HG03025 (cell line): ENCODE measurements at regions not wholly inside any gene's neighbourhood (a gene's known extent, or its start where the extent isn't known, plus 50 kb on each side); places are given as distances from the start of the nearest gene placed in this dataset.
"Not testable (repeated sequence)": the region's sequence is repeated elsewhere in the genome, so short reads cannot be mapped to it uniquely, and the experiment has no call there.

Source experiments
- ATAC-seq: cut with Tn5 transposase; IDR thresholded peaks from one replicate; pipeline ENCODE4 v1.9.1; 2021; ENCODE audit warnings: mild to moderate bottlenecking, moderate library complexity; ENCODE audit not compliant: unreplicated experiment, low FRiP score

GRCh38 chr6:69623357-69623756, 173.5 kb downstream of the LMBRD1 start:
- ATAC-seq: no peak

- ATAC-seq: no peak
These were observed 173.9 kb downstream of the LMBRD1 start for GRCh38 chr6:69622924-69623323.

- ATAC-seq: no peak
These were observed 174.6 kb downstream of the LMBRD1 start for GRCh38 chr6:69622230-69622629.

- ATAC-seq: no peak
These were observed 179.6 kb downstream of the LMBRD1 start for GRCh38 chr6:69617163-69617562.

- ATAC-seq: no peak
These were observed 186.9 kb downstream of the LMBRD1 start for GRCh38 chr6:69609836-69610472.

GRCh38 chr6:69601132-69601531, 195.7 kb downstream of the LMBRD1 start:
- no peak for ATAC-seq

GRCh38 chr6:69594405-69594804, 202.4 kb downstream of the LMBRD1 start:
- ATAC-seq: no peak

- ATAC-seq: no peak
These were observed 203.1 kb downstream of the LMBRD1 start for GRCh38 chr6:69593706-69594105.

- no peak for ATAC-seq
These were observed 207.2 kb downstream of the LMBRD1 start for GRCh38 chr6:69589626-69590025.

- peak; percentile 78 for ATAC-seq
These were observed 211.7 kb downstream of the LMBRD1 start for GRCh38 chr6:69584913-69585729.

- ATAC-seq: no peak
These were observed 212.3 kb downstream of the LMBRD1 start for GRCh38 chr6:69584536-69584912.

- ATAC-seq: no peak
These were observed 215.2 kb downstream of the LMBRD1 start for GRCh38 chr6:69581581-69581980.

GRCh38 chr6:69580706-69581105, 216.1 kb downstream of the LMBRD1 start:
- no peak for ATAC-seq

- ATAC-seq: no peak
These were observed 218.4 kb downstream of the LMBRD1 start for GRCh38 chr6:69578361-69578890.

GRCh38 chr6:69571234-69571633, 225.6 kb downstream of the LMBRD1 start:
- no peak for ATAC-seq

- no peak for ATAC-seq
These were observed 226.7 kb downstream of the LMBRD1 start for GRCh38 chr6:69570106-69570505.

- ATAC-seq: not testable (repeated sequence)
These were observed 236.2 kb downstream of the LMBRD1 start for GRCh38 chr6:69560597-69560996.

GRCh38 chr6:69555088-69555638, 241.6 kb downstream of the LMBRD1 start:
- ATAC-seq: no peak

- peak; percentile 69 for ATAC-seq
These were observed 254.3 kb downstream of the LMBRD1 start for GRCh38 chr6:69542494-69542893.

- ATAC-seq: no peak
These were observed 268.8 kb downstream of the LMBRD1 start for GRCh38 chr6:69527921-69528476.

- not testable (repeated sequence) for ATAC-seq
These were observed 281.3 kb downstream of the LMBRD1 start for GRCh38 chr6:69515480-69515879.
